HCT116 (cell line): ENCODE measurements at regions not wholly inside any gene's neighbourhood (a gene's known extent, or its start where the extent isn't known, plus 50 kb on each side); places are given as distances from the start of the nearest gene placed in this dataset.

ENCODE experiments used
- ATAC-seq: fragments of 200-7000 bp; cut with Tn5 transposase; 2 replicates; pipeline ENCODE4 v1.9.1; 2020; ENCODE audit warnings: mild to moderate bottlenecking, moderate library complexity
- BruUV-seq: library from RNA; stranded (reverse); fragments of 400-500 nt; replicated peaks from 2 replicates; lab custom pipeline; 2021; lab: Mats Ljungman, UMichigan
- CTCF ChIA-PET: fragments of 300-600 bp; sonication (Branson Sonifier 250); formaldehyde crosslinking; loops from one replicate; lab custom pipeline; 2021; ENCODE audit warnings: antibody characterized with exemption; lab: Charles Lee
- POLR2A ChIA-PET: fragments of 300-600, 350-600 bp; sonication (Branson Sonifier 250); formaldehyde crosslinking; loops from one replicate; lab custom pipeline; 2021; ENCODE audit warnings: antibody characterized with exemption; lab: Charles Lee
- RAD21 ChIA-PET, 2 experiments: fragments of 300-600 bp; sonication (Branson Sonifier 250); formaldehyde crosslinking; loops; one replicate each; lab custom pipeline; 2023; ENCODE audit warnings: low total read pairs in 2 of 2; ENCODE audit not compliant: uncharacterized antibody in 2 of 2, unreplicated experiment in 2 of 2, low non-redundant PET in 1 of 2; lab: Charles Lee
- DNase-seq: peaks from one replicate; pipeline ENCODE4 v3.0.0-alpha.2; 2010; ENCODE audit warnings: low read depth, low spot score
- H2AFZ ChIP-seq: fragments of 200-600 bp; shearing (Covaris generic), sonication (generic); 2 replicates; pipeline ENCODE4 v1.6.1; 2017; ENCODE audit warnings: low read depth, mixed run types, mixed read lengths, antibody characterized with exemption, low read length; ENCODE audit not compliant: poor library complexity, severe bottlenecking
- H3K27ac ChIP-seq: 2 replicates; pipeline ENCODE4 v1.5.1; 2012; ENCODE audit warnings: low read depth, low read length
- H3K27me3 ChIP-seq: fragments of 200-600 bp; sonication (generic); 2 replicates; pipeline ENCODE4 v1.6.1; 2016; ENCODE audit warnings: mixed run types, low read length, mixed read lengths; ENCODE audit not compliant: insufficient read depth
- H3K36me3 ChIP-seq, 2 experiments: fragments of 200-500 bp in 1 of 2; fragments of 200-600 bp in 1 of 2; sonication (Bioruptor generic) in 1 of 2; sonication (generic) in 1 of 2; 2 replicates each; pipeline versions ENCODE4 v1.5.1 to v1.6.1; 2014 to 2016; ENCODE audit warnings: low read length in 2 of 2, inconsistent platforms in 1 of 2, mixed read lengths in 1 of 2, mixed run types in 1 of 2; ENCODE audit not compliant: insufficient read depth in 2 of 2, control insufficient read depth in 1 of 2
- H3K4me1 ChIP-seq, 2 experiments: fragments of 200-600 bp in 1 of 2; sonication (generic) in 1 of 2; 2 replicates each; pipeline versions ENCODE4 v1.5.1 to v1.6.1; 2012 to 2017; ENCODE audit warnings: low read length in 2 of 2, inconsistent platforms in 1 of 2, mild to moderate bottlenecking in 1 of 2, mixed read lengths in 1 of 2, mixed run types in 1 of 2, moderate library complexity in 1 of 2; ENCODE audit not compliant: insufficient read depth in 2 of 2, control insufficient read depth in 1 of 2
- H3K4me2 ChIP-seq: fragments of 200-600 bp; sonication (generic); 2 replicates; pipeline ENCODE4 v1.6.1; 2017; ENCODE audit warnings: mixed run types, low read length, mixed read lengths
- H3K4me3 ChIP-seq, 2 experiments: fragments of 200-600 bp in 1 of 2; sonication (generic) in 1 of 2; replicated peaks in 1 of 2; 2 replicates each; pipeline ENCODE4 v1.5.1; 2011 to 2016; ENCODE audit warnings: low read length in 2 of 2, control low read depth in 1 of 2, low read depth in 1 of 2, mild to moderate bottlenecking in 1 of 2, mixed read lengths in 1 of 2, mixed run types in 1 of 2
- H3K79me2 ChIP-seq: fragments of 200-600 bp; sonication (generic); 2 replicates; pipeline ENCODE4 v1.6.1; 2017; ENCODE audit warnings: mild to moderate bottlenecking, mixed run types, low read length, moderate library complexity, mixed read lengths; ENCODE audit not compliant: insufficient read depth
- H3K9ac ChIP-seq: fragments of 200-600 bp; sonication (generic); 2 replicates; pipeline ENCODE4 v1.6.1; 2016; ENCODE audit warnings: low read length, mixed read lengths
- H3K9me2 ChIP-seq: fragments of 200-600 bp; sonication (generic), shearing (Covaris generic); 2 replicates; pipeline ENCODE4 v1.6.1; 2017; ENCODE audit warnings: mixed run types, mild to moderate bottlenecking, moderate library complexity; ENCODE audit not compliant: insufficient read depth
- H3K9me3 ChIP-seq, 2 experiments: fragments of 200-500 bp in 1 of 2; fragments of 200-600 bp in 1 of 2; sonication (Bioruptor generic) in 1 of 2; sonication (generic) in 1 of 2; 2 replicates each; pipeline ENCODE4 v1.6.1; 2014 to 2017; ENCODE audit warnings: low read length in 2 of 2, mixed read lengths in 2 of 2, inconsistent platforms in 1 of 2, low read depth in 1 of 2, mild to moderate bottlenecking in 1 of 2, mixed run types in 1 of 2, moderate library complexity in 1 of 2; ENCODE audit not compliant: control insufficient read depth in 1 of 2, insufficient read depth in 1 of 2
- H4K20me1 ChIP-seq: fragments of 200-600 bp; sonication (generic), shearing (Covaris generic); 2 replicates; pipeline ENCODE4 v1.6.1; 2017; ENCODE audit warnings: mixed run types, mild to moderate bottlenecking, moderate library complexity; ENCODE audit not compliant: insufficient read depth
- EGR1 ChIP-seq: IDR thresholded peaks from 2 replicates; pipeline ENCODE4 v1.6.1; 2012; ENCODE audit warnings: low read depth
- ELF1 ChIP-seq: IDR thresholded peaks from 2 replicates; pipeline ENCODE4 v1.6.1; 2012; ENCODE audit warnings: low read depth, borderline replicate concordance
- EZH2 ChIP-seq: fragments of 200-600 bp; sonication (generic); IDR thresholded peaks from 2 replicates; pipeline ENCODE4 v1.6.1; 2017; ENCODE audit warnings: antibody characterized with exemption, mixed run types
- EZH2phosphoT487 ChIP-seq: fragments of 200-600 bp; IDR thresholded peaks from 2 replicates; pipeline ENCODE4 v1.6.1; 2018; ENCODE audit warnings: antibody characterized with exemption, borderline replicate concordance
- JUND ChIP-seq: IDR thresholded peaks from 2 replicates; pipeline ENCODE4 v1.6.1; 2012
- MAX ChIP-seq: IDR thresholded peaks from 2 replicates; pipeline ENCODE4 v1.6.1; 2012
- POLR2A ChIP-seq: IDR thresholded peaks from 2 replicates; pipeline ENCODE4 v1.7.0; 2011; ENCODE audit warnings: borderline replicate concordance; ENCODE audit not compliant: insufficient read depth, insufficient read length; ENCODE audit errors: extremely low read depth
- POLR2AphosphoS5 ChIP-seq: IDR thresholded peaks from 2 replicates; pipeline ENCODE4 v1.6.1; 2011; ENCODE audit warnings: mild to moderate bottlenecking, low read depth, low read length, moderate library complexity
- RAD21 ChIP-seq: IDR thresholded peaks from 2 replicates; pipeline ENCODE4 v1.6.1; 2012; ENCODE audit warnings: low read depth, mild to moderate bottlenecking
- SP1 ChIP-seq: IDR thresholded peaks from 2 replicates; pipeline ENCODE4 v1.6.1; 2012; ENCODE audit warnings: low read depth
- SRF ChIP-seq: IDR thresholded peaks from 2 replicates; pipeline ENCODE4 v1.6.1; 2012; ENCODE audit warnings: low read depth
- TCF7L2 ChIP-seq: IDR thresholded peaks from 2 replicates; pipeline ENCODE4 v1.7.0; 2011; ENCODE audit warnings: borderline replicate concordance, inconsistent platforms; ENCODE audit not compliant: insufficient read depth, insufficient read length; ENCODE audit errors: extremely low read depth
- YY1 ChIP-seq: IDR thresholded peaks from 2 replicates; pipeline ENCODE4 v1.6.1; 2011; ENCODE audit warnings: low read length, low read depth, moderate library complexity, mild to moderate bottlenecking; ENCODE audit not compliant: insufficient replicate concordance; ENCODE audit errors: extremely low read depth
- ZFX ChIP-seq: fragments of 450-650 bp; IDR thresholded peaks from 2 replicates; pipeline ENCODE4 v1.6.1; 2017
- ZNF274 ChIP-seq: fragments of 200-500 bp; sonication (Bioruptor generic); IDR thresholded peaks from 2 replicates; pipeline ENCODE4 v1.6.1; 2014; ENCODE audit warnings: mild to moderate bottlenecking, low read depth, low read length, inconsistent platforms
- intact Hi-C: fragments of 100-400 bp; cut with micrococcal nuclease; formaldehyde crosslinking; loops from 2 replicates; pipeline ENCODE4 v1.10.0; 2022
- TF ChIP-seq, protein P1 (sequence below): IDR thresholded peaks from 2 replicates; pipeline ENCODE4 v1.6.1; 2012
- TF ChIP-seq, protein P2 (sequence below), 3 experiments: fragments of 200-600 bp in 1 of 3; sonication (generic) in 1 of 3; IDR thresholded peaks in 2 of 3; conservative IDR thresholded peaks in 1 of 3; 2 replicates each; pipeline ENCODE4 v1.5.1; 2012 to 2017; ENCODE audit warnings: low read depth in 2 of 3, low read length in 2 of 3, antibody characterized with exemption in 1 of 3, borderline replicate concordance in 1 of 3, control low read depth in 1 of 3, mild to moderate bottlenecking in 1 of 3, mixed read lengths in 1 of 3, mixed run types in 1 of 3, moderate library complexity in 1 of 3; ENCODE audit not compliant: insufficient read depth in 1 of 3
- TF ChIP-seq, protein P3 (sequence below): IDR thresholded peaks from 2 replicates; pipeline ENCODE4 v1.6.1; 2012; ENCODE audit warnings: low read depth

DNA sequence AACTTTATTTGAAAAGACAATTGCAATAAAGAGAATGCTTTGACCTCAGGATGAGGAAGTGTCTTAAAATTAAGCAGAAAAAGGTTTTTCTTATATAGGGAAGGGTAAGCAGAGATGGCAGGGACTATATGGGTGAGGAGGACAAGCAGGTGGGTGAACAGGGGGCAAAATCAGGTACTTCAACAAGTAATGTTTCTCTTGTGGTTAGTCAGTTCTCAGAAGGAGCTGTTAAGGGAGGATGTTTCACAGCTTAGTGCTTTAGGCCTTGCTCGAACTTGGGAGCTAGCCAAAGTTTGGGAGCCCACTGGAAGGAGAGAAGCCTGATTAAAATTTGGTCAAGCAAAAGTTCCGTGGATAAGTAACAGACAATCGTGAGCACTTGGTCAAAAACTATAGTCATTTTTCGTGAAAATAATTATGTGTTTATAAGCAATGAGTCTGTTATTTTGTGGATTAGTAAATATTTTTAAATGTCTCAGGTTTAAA, 364.2 kb upstream of the TMPO start:
- Histone ChIP-seq H3K9ac (no peak overlapping the region), H3K36me3 (no peaks in the 10 kb centered on the region), H3K9me3 (no peaks in the 10 kb centered on the region), H3K27ac (no peak overlapping the region), H3K4me2 (no peak overlapping the region), H4K20me1 (no peaks in the 10 kb centered on the region), H3K27me3 (peaks cover 31% of the 10 kb centered on the region), H3K9me2 (no peaks in the 10 kb centered on the region), H2AFZ (no peak overlapping the region), H3K79me2 (no peaks in the 10 kb centered on the region), H3K4me3 (no peak overlapping the region), H3K4me1 (no peaks in the 10 kb centered on the region)
- intact Hi-C loops, result no loop called here
- POLR2A ChIA-PET, result no interaction called here
- ATAC-seq (no peak), DNase-seq (no peak)
- TF ChIP-seq, protein P1, sequence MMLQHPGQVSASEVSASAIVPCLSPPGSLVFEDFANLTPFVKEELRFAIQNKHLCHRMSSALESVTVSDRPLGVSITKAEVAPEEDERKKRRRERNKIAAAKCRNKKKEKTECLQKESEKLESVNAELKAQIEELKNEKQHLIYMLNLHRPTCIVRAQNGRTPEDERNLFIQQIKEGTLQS, result no peak
- no peak for TF ChIP-seq TCF7L2
- TF ChIP-seq, protein P2, sequence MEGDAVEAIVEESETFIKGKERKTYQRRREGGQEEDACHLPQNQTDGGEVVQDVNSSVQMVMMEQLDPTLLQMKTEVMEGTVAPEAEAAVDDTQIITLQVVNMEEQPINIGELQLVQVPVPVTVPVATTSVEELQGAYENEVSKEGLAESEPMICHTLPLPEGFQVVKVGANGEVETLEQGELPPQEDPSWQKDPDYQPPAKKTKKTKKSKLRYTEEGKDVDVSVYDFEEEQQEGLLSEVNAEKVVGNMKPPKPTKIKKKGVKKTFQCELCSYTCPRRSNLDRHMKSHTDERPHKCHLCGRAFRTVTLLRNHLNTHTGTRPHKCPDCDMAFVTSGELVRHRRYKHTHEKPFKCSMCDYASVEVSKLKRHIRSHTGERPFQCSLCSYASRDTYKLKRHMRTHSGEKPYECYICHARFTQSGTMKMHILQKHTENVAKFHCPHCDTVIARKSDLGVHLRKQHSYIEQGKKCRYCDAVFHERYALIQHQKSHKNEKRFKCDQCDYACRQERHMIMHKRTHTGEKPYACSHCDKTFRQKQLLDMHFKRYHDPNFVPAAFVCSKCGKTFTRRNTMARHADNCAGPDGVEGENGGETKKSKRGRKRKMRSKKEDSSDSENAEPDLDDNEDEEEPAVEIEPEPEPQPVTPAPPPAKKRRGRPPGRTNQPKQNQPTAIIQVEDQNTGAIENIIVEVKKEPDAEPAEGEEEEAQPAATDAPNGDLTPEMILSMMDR (IDR thresholded peaks at IDR 0.05 in 2 of 3, conservative IDR thresholded peaks at IDR 0.05 in 1 of 3; ENCODE audit: borderline replicate concordance in 1 of 3, insufficient read depth in 1 of 3, low read depth in 2 of 3, low read length in 2 of 3), result no peak
- TF ChIP-seq POLR2AphosphoS5, result no peak
- TF ChIP-seq, protein P3, sequence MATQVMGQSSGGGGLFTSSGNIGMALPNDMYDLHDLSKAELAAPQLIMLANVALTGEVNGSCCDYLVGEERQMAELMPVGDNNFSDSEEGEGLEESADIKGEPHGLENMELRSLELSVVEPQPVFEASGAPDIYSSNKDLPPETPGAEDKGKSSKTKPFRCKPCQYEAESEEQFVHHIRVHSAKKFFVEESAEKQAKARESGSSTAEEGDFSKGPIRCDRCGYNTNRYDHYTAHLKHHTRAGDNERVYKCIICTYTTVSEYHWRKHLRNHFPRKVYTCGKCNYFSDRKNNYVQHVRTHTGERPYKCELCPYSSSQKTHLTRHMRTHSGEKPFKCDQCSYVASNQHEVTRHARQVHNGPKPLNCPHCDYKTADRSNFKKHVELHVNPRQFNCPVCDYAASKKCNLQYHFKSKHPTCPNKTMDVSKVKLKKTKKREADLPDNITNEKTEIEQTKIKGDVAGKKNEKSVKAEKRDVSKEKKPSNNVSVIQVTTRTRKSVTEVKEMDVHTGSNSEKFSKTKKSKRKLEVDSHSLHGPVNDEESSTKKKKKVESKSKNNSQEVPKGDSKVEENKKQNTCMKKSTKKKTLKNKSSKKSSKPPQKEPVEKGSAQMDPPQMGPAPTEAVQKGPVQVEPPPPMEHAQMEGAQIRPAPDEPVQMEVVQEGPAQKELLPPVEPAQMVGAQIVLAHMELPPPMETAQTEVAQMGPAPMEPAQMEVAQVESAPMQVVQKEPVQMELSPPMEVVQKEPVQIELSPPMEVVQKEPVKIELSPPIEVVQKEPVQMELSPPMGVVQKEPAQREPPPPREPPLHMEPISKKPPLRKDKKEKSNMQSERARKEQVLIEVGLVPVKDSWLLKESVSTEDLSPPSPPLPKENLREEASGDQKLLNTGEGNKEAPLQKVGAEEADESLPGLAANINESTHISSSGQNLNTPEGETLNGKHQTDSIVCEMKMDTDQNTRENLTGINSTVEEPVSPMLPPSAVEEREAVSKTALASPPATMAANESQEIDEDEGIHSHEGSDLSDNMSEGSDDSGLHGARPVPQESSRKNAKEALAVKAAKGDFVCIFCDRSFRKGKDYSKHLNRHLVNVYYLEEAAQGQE, result no peak
- no peak for TF ChIP-seq RAD21
- no peak for TF ChIP-seq ZNF274
- no peak for TF ChIP-seq SP1
- TF ChIP-seq EZH2, result no peak
- no peak for TF ChIP-seq YY1
- no peak for TF ChIP-seq EZH2phosphoT487
- no peak for TF ChIP-seq POLR2A
- TF ChIP-seq JUND, result no peak
- TF ChIP-seq MAX, result no peak
- no peak for TF ChIP-seq ZFX
- TF ChIP-seq EGR1, result no peak
- TF ChIP-seq SRF, result no peak
- no peak for TF ChIP-seq ELF1
- RAD21 ChIA-PET, result no interaction called here
- CTCF ChIA-PET, result no interaction called here
- no TSS peak for BruUV-seq
